ENCODE measurements at regions not wholly inside any gene's neighbourhood (a gene's known extent, or its start where the extent isn't known, plus 50 kb on each side); places are given as distances from the start of the nearest gene placed in this dataset.

GRCh38 chr4:13238936-13239335 lies 245.2 kb downstream of the RAB28 start:
- ATAC-seq, result no peak
- Mint-ChIP-seq H3K27ac (no peak overlapping the region), H3K27me3 (no peaks in the 10 kb centered on the region), H3K4me1 (ENCODE audit: low read depth in 2 of 2) (no peaks in the 10 kb centered on the region), H3K9me3 (peaks cover 17% of the 10 kb centered on the region), H3K36me3 (peaks cover 6% of the 10 kb centered on the region), H3K4me3 (no peak overlapping the region)
- DNase-seq (ENCODE audit: low spot score), result no peak

- H3K4me1 Mint-ChIP-seq (ENCODE audit: low read depth in 2 of 2), result no peaks in the 10 kb centered on the region
- H3K4me3 Mint-ChIP-seq, result no peak overlapping the region
- peaks cover 16% of the 10 kb centered on the region for H3K36me3 Mint-ChIP-seq
- H3K27ac Mint-ChIP-seq, result no peak overlapping the region
- no peak for ATAC-seq
- H3K27me3 Mint-ChIP-seq, result no peaks in the 10 kb centered on the region
- DNase-seq (ENCODE audit: low spot score), result no peak
- peaks cover 13% of the 10 kb centered on the region for H3K9me3 Mint-ChIP-seq
Observed at GRCh38 chr4:13236485-13236884, 247.7 kb downstream of the RAB28 start.

GRCh38 chr4:13233755-13234154 lies 250.4 kb downstream of the RAB28 start:
- Mint-ChIP-seq H3K4me3 (no peak overlapping the region), H3K36me3 (peaks cover 33% of the 10 kb centered on the region), H3K9me3 (peaks cover 22% of the 10 kb centered on the region), H3K27me3 (no peaks in the 10 kb centered on the region), H3K27ac (no peak overlapping the region), H3K4me1 (ENCODE audit: low read depth in 2 of 2) (no peaks in the 10 kb centered on the region)
- ATAC-seq (no peak), DNase-seq (ENCODE audit: low spot score) (no peak)

GRCh38 chr4:13219971-13220370 lies 264.2 kb downstream of the RAB28 start:
- no peak overlapping the region for H3K27ac Mint-ChIP-seq
- H3K36me3 Mint-ChIP-seq, result peaks cover 10% of the 10 kb centered on the region
- peaks cover 14% of the 10 kb centered on the region for H3K9me3 Mint-ChIP-seq
- ATAC-seq, result no peak
- DNase-seq (ENCODE audit: low spot score), result no peak
- H3K4me3 Mint-ChIP-seq, result no peak overlapping the region
- no peaks in the 10 kb centered on the region for H3K27me3 Mint-ChIP-seq
- H3K4me1 Mint-ChIP-seq (ENCODE audit: low read depth in 2 of 2), result no peaks in the 10 kb centered on the region

GRCh38 chr4:13218326-13218958 lies 265.7 kb downstream of the RAB28 start:
- Mint-ChIP-seq H3K27ac (no peak overlapping the region), H3K36me3 (peaks cover 10% of the 10 kb centered on the region), H3K9me3 (peaks cover 14% of the 10 kb centered on the region), H3K4me3 (no peak overlapping the region), H3K4me1 (ENCODE audit: low read depth in 2 of 2) (no peaks in the 10 kb centered on the region), H3K27me3 (no peaks in the 10 kb centered on the region)
- ATAC-seq (no peak), DNase-seq (ENCODE audit: low spot score) (no peak)

GRCh38 chr4:13215560-13215959 lies 268.6 kb downstream of the RAB28 start:
- DNase-seq (ENCODE audit: low spot score), result no peak
- ATAC-seq, result no peak
- no peaks in the 10 kb centered on the region for H3K4me1 Mint-ChIP-seq (ENCODE audit: low read depth in 2 of 2)
- no peak overlapping the region for H3K27ac Mint-ChIP-seq
- peaks cover 11% of the 10 kb centered on the region for H3K9me3 Mint-ChIP-seq
- no peak overlapping the region for H3K4me3 Mint-ChIP-seq
- peaks cover 6% of the 10 kb centered on the region for H3K36me3 Mint-ChIP-seq
- no peaks in the 10 kb centered on the region for H3K27me3 Mint-ChIP-seq

- Mint-ChIP-seq H3K27me3 (no peaks in the 10 kb centered on the region), H3K36me3 (peaks cover 5% of the 10 kb centered on the region), H3K27ac (no peak overlapping the region), H3K4me1 (ENCODE audit: low read depth in 2 of 2) (no peaks in the 10 kb centered on the region), H3K9me3 (peaks cover 9% of the 10 kb centered on the region), H3K4me3 (no peak overlapping the region)
- DNase-seq (ENCODE audit: low spot score), result no peak
- no peak for ATAC-seq
Observed at GRCh38 chr4:13212936-13213335, 271.2 kb downstream of the RAB28 start.

- H3K36me3 Mint-ChIP-seq, result no peaks in the 10 kb centered on the region
- DNase-seq (ENCODE audit: low spot score) (no peak), ATAC-seq (no peak)
- no peaks in the 10 kb centered on the region for H3K4me1 Mint-ChIP-seq (ENCODE audit: low read depth in 2 of 2)
- H3K9me3 Mint-ChIP-seq, result peaks cover 3% of the 10 kb centered on the region
- H3K27me3 Mint-ChIP-seq, result no peaks in the 10 kb centered on the region
- no peak overlapping the region for H3K27ac Mint-ChIP-seq
- H3K4me3 Mint-ChIP-seq, result no peak overlapping the region
Observed at GRCh38 chr4:13209600-13209999, 274.5 kb downstream of the RAB28 start.

GRCh38 chr4:13208558-13209193 lies 275.5 kb downstream of the RAB28 start:
- H3K36me3 Mint-ChIP-seq, result no peaks in the 10 kb centered on the region
- H3K27ac Mint-ChIP-seq, result no peak overlapping the region
- peaks cover 6% of the 10 kb centered on the region for H3K9me3 Mint-ChIP-seq
- ATAC-seq (no peak), DNase-seq (ENCODE audit: low spot score) (no peak)
- H3K27me3 Mint-ChIP-seq, result no peaks in the 10 kb centered on the region
- no peak overlapping the region for H3K4me3 Mint-ChIP-seq
- H3K4me1 Mint-ChIP-seq (ENCODE audit: low read depth in 2 of 2), result no peaks in the 10 kb centered on the region

- Mint-ChIP-seq H3K36me3 (no peaks in the 10 kb centered on the region), H3K9me3 (peaks cover 6% of the 10 kb centered on the region), H3K27me3 (no peaks in the 10 kb centered on the region), H3K4me1 (ENCODE audit: low read depth in 2 of 2) (no peaks in the 10 kb centered on the region), H3K27ac (no peak overlapping the region), H3K4me3 (no peak overlapping the region)
- ATAC-seq (no peak), DNase-seq (ENCODE audit: low spot score) (no peak)
Observed at GRCh38 chr4:13207226-13207625, 276.9 kb downstream of the RAB28 start.

GRCh38 chr4:13203101-13203500 lies 281.0 kb downstream of the RAB28 start:
- no peak for ATAC-seq
- Mint-ChIP-seq H3K4me1 (ENCODE audit: low read depth in 2 of 2) (no peaks in the 10 kb centered on the region), H3K27ac (no peak overlapping the region), H3K27me3 (no peaks in the 10 kb centered on the region), H3K9me3 (peaks cover 10% of the 10 kb centered on the region), H3K4me3 (no peak overlapping the region), H3K36me3 (no peaks in the 10 kb centered on the region)
- no peak for DNase-seq (ENCODE audit: low spot score)

GRCh38 chr4:13202701-13203100 lies 281.4 kb downstream of the RAB28 start:
- ATAC-seq, result no peak
- H3K4me1 Mint-ChIP-seq (ENCODE audit: low read depth in 2 of 2), result no peaks in the 10 kb centered on the region
- H3K9me3 Mint-ChIP-seq, result peaks cover 10% of the 10 kb centered on the region
- DNase-seq (ENCODE audit: low spot score), result no peak
- H3K27me3 Mint-ChIP-seq, result no peaks in the 10 kb centered on the region
- H3K4me3 Mint-ChIP-seq, result no peak overlapping the region
- H3K36me3 Mint-ChIP-seq, result no peaks in the 10 kb centered on the region
- H3K27ac Mint-ChIP-seq, result no peak overlapping the region

GRCh38 chr4:13201241-13201640 lies 282.9 kb downstream of the RAB28 start:
- no peaks in the 10 kb centered on the region for H3K36me3 Mint-ChIP-seq
- DNase-seq (ENCODE audit: low spot score) (no peak), ATAC-seq (no peak)
- H3K4me1 Mint-ChIP-seq (ENCODE audit: low read depth in 2 of 2), result no peaks in the 10 kb centered on the region
- H3K27me3 Mint-ChIP-seq, result no peaks in the 10 kb centered on the region
- no peak overlapping the region for H3K4me3 Mint-ChIP-seq
- H3K9me3 Mint-ChIP-seq, result peaks cover 10% of the 10 kb centered on the region
- no peak overlapping the region for H3K27ac Mint-ChIP-seq

- ATAC-seq (no peak), DNase-seq (ENCODE audit: low spot score) (no peak)
- H3K27me3 Mint-ChIP-seq, result no peaks in the 10 kb centered on the region
- H3K36me3 Mint-ChIP-seq, result peaks cover 13% of the 10 kb centered on the region
- peaks cover 15% of the 10 kb centered on the region for H3K9me3 Mint-ChIP-seq
- no peak overlapping the region for H3K4me3 Mint-ChIP-seq
- H3K27ac Mint-ChIP-seq, result no peak overlapping the region
- H3K4me1 Mint-ChIP-seq (ENCODE audit: low read depth in 2 of 2), result no peaks in the 10 kb centered on the region
Observed at GRCh38 chr4:13196721-13197120, 287.4 kb downstream of the RAB28 start.

- H3K27ac Mint-ChIP-seq, result no peak overlapping the region
Observed at GRCh38 chr4:13193662-13194061, 290.5 kb downstream of the RAB28 start.

More at GRCh38 chr4:13193662-13194061, 290.5 kb downstream of the RAB28 start:
- ATAC-seq (no peak), DNase-seq (ENCODE audit: low spot score) (no peak)
- H3K27me3 Mint-ChIP-seq, result no peaks in the 10 kb centered on the region
- no peaks in the 10 kb centered on the region for H3K4me1 Mint-ChIP-seq (ENCODE audit: low read depth in 2 of 2)
- H3K36me3 Mint-ChIP-seq, result peaks cover 13% of the 10 kb centered on the region
- H3K4me3 Mint-ChIP-seq, result no peak overlapping the region
- peaks cover 12% of the 10 kb centered on the region for H3K9me3 Mint-ChIP-seq
